HG03280 (cell line): ENCODE measurements at regions not wholly inside any gene's neighbourhood (a gene's known extent, or its start where the extent isn't known, plus 50 kb on each side); places are given as distances from the start of the nearest gene placed in this dataset.

Experiments used
- ATAC-seq: cut with Tn5 transposase; IDR thresholded peaks from one replicate; pipeline ENCODE4 v1.9.1; 2021; ENCODE audit warnings: mild to moderate bottlenecking, moderate library complexity; ENCODE audit not compliant: unreplicated experiment

DNA sequence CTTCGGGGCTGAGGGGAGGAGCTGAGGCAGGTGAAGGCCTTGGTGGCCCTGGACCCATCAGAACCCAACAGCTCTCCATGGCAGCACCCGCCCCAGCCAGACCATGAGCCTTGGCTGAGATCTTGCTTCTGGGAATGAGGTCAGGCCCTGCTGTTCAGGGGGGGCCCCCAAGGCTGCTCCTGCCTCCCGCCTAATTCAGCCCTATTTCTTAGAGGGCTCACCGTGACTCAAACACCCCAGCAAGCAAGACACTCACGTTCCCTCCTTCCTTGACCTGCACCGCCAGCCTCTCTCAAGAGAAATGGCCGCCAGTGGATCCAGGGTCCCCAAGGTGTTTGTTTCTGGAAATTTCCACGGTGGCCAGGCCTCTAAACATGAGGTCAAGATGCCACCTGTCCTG is 61.4 kb upstream of the PPP1R26 start:
- no peak for ATAC-seq

- no peak for ATAC-seq
These were observed 60.5 kb upstream of the PPP1R26 start for GRCh38 chr9:135419106-135419505.

GRCh38 chr9:135422341-135422944 is 57.1 kb upstream of the PPP1R26 start:
- ATAC-seq, result no peak

GRCh38 chr9:135423725-135424124 is 55.9 kb upstream of the PPP1R26 start:
- ATAC-seq, result no peak
